HEK293 (cell line): ENCODE measurements at regions not wholly inside any gene's neighbourhood (a gene's known extent, or its start where the extent isn't known, plus 50 kb on each side); places are given as distances from the start of the nearest gene placed in this dataset.

Experiments used
- EGR2 ChIP-seq: fragments of 450-650 bp; formaldehyde crosslinking; IDR thresholded peaks from 2 replicates; pipeline ENCODE4 v1.5.1; 2016; ENCODE audit warnings: low read depth, missing biosample characterization, missing genetic modification characterization
- GLI4 ChIP-seq: fragments of 450-650 bp; formaldehyde crosslinking; IDR thresholded peaks from 2 replicates; pipeline ENCODE4 v1.5.1; 2016; ENCODE audit warnings: missing biosample characterization, missing genetic modification characterization
- GLIS2 ChIP-seq: fragments of 450-650 bp; formaldehyde crosslinking; IDR thresholded peaks from 2 replicates; pipeline ENCODE4 v1.5.1; 2016; ENCODE audit warnings: missing biosample characterization, missing genetic modification characterization
- SCRT1 ChIP-seq: fragments of 450-650 bp; formaldehyde crosslinking; IDR thresholded peaks from 2 replicates; pipeline ENCODE4 v1.5.1; 2016; ENCODE audit warnings: missing biosample characterization, missing genetic modification characterization, borderline replicate concordance
- SETDB1 ChIP-seq: IDR thresholded peaks from one replicate; pipeline ENCODE4 v1.6.1; 2017; ENCODE audit warnings: mild to moderate bottlenecking, low read length, moderate library complexity, mixed read lengths; ENCODE audit not compliant: insufficient read length
- ZBTB21 ChIP-seq: fragments of 450-650 bp; formaldehyde crosslinking; IDR thresholded peaks from 2 replicates; pipeline ENCODE4 v1.5.1; 2017; ENCODE audit warnings: missing biosample characterization, missing genetic modification characterization
- ZBTB48 ChIP-seq: fragments of 450-650 bp; formaldehyde crosslinking; IDR thresholded peaks from 2 replicates; pipeline ENCODE4 v1.5.1; 2016; ENCODE audit warnings: missing biosample characterization, missing genetic modification characterization
- ZNF132 ChIP-seq: fragments of 450-650 bp; formaldehyde crosslinking; IDR thresholded peaks from 2 replicates; pipeline ENCODE4 v1.5.1; 2017; ENCODE audit warnings: missing biosample characterization, missing genetic modification characterization, borderline replicate concordance
- ZNF24 ChIP-seq: fragments of 450-650 bp; formaldehyde crosslinking; IDR thresholded peaks from 2 replicates; pipeline ENCODE4 v1.5.1; 2016; ENCODE audit warnings: missing biosample characterization, missing genetic modification characterization
- ZNF274 ChIP-seq, 2 experiments: fragments of 200-500 bp in 1 of 2; fragments of 450-650 bp in 1 of 2; sonication (Bioruptor generic) in 1 of 2; formaldehyde crosslinking in 1 of 2; IDR thresholded peaks; 2 replicates each; pipeline versions ENCODE4 v1.5.1 to v1.6.1; 2014 to 2016; ENCODE audit warnings: borderline replicate concordance in 1 of 2, inconsistent platforms in 1 of 2, low read length in 1 of 2, missing biosample characterization in 1 of 2, missing genetic modification characterization in 1 of 2
- ZNF341 ChIP-seq: fragments of 450-650 bp; formaldehyde crosslinking; IDR thresholded peaks from 2 replicates; pipeline ENCODE4; 2016; ENCODE audit warnings: low read depth, missing biosample characterization, missing genetic modification characterization
- ZNF350 ChIP-seq: fragments of 450-650 bp; formaldehyde crosslinking; IDR thresholded peaks from 2 replicates; pipeline ENCODE4 v1.5.0; 2017; ENCODE audit warnings: missing biosample characterization, mild to moderate bottlenecking, missing genetic modification characterization
- ZNF366 ChIP-seq: fragments of 450-650 bp; formaldehyde crosslinking; conservative IDR thresholded peaks from 2 replicates; pipeline ENCODE4 v1.5.1; 2016; ENCODE audit warnings: missing biosample characterization, missing genetic modification characterization
- ZNF48 ChIP-seq: fragments of 450-650 bp; formaldehyde crosslinking; IDR thresholded peaks from 2 replicates; pipeline ENCODE4 v1.5.1; 2016; ENCODE audit warnings: missing biosample characterization, missing genetic modification characterization
- ZNF561 ChIP-seq: fragments of 450-650 bp; IDR thresholded peaks from 2 replicates; pipeline ENCODE4 v1.5.1; 2018; ENCODE audit warnings: missing biosample characterization, missing genetic modification characterization, borderline replicate concordance
- ZNF585B ChIP-seq: fragments of 450-650 bp; formaldehyde crosslinking; IDR thresholded peaks from 2 replicates; pipeline ENCODE4 v1.5.1; 2016; ENCODE audit warnings: missing biosample characterization, missing genetic modification characterization
- ZNF624 ChIP-seq: fragments of 450-650 bp; formaldehyde crosslinking; IDR thresholded peaks from 2 replicates; pipeline ENCODE4 v1.5.1; 2017; ENCODE audit warnings: missing biosample characterization, missing genetic modification characterization
- ZNF629 ChIP-seq: fragments of 450-650 bp; formaldehyde crosslinking; IDR thresholded peaks from 2 replicates; pipeline ENCODE4 v1.5.1; 2017; ENCODE audit warnings: missing biosample characterization, missing genetic modification characterization
- ZNF660 ChIP-seq: fragments of 450-650 bp; IDR thresholded peaks from 2 replicates; pipeline ENCODE4 v1.5.1; 2018; ENCODE audit warnings: missing biosample characterization, mild to moderate bottlenecking, missing genetic modification characterization
- ZNF777 ChIP-seq: fragments of 450-650 bp; formaldehyde crosslinking; IDR thresholded peaks from 2 replicates; pipeline ENCODE4 v1.5.1; 2017; ENCODE audit warnings: missing biosample characterization, missing genetic modification characterization, borderline replicate concordance
- TF ChIP-seq, protein P1 (sequence below): fragments of 450-650 bp; formaldehyde crosslinking; conservative IDR thresholded peaks from 2 replicates; pipeline ENCODE4 v1.5.1; 2016; ENCODE audit warnings: low read depth, missing biosample characterization, missing genetic modification characterization
- TF ChIP-seq, protein P2 (sequence below): fragments of 450-650 bp; formaldehyde crosslinking; IDR thresholded peaks from 2 replicates; pipeline ENCODE4 v1.5.1; 2017; ENCODE audit warnings: missing biosample characterization, mild to moderate bottlenecking, missing genetic modification characterization, moderate library complexity
- TF ChIP-seq, protein P3 (sequence below): fragments of 450-650 bp; formaldehyde crosslinking; IDR thresholded peaks from 2 replicates; pipeline ENCODE4 v1.5.1; 2016; ENCODE audit warnings: missing biosample characterization, missing genetic modification characterization
- TF ChIP-seq, protein P4 (sequence below): fragments of 450-650 bp; formaldehyde crosslinking; IDR thresholded peaks from 2 replicates; pipeline ENCODE4 v1.5.1; 2017; ENCODE audit warnings: missing biosample characterization, missing genetic modification characterization
- TF ChIP-seq, protein P5 (sequence below): fragments of 450-650 bp; formaldehyde crosslinking; IDR thresholded peaks from 2 replicates; pipeline ENCODE4 v1.5.1; 2016; ENCODE audit warnings: missing biosample characterization, missing genetic modification characterization

DNA sequence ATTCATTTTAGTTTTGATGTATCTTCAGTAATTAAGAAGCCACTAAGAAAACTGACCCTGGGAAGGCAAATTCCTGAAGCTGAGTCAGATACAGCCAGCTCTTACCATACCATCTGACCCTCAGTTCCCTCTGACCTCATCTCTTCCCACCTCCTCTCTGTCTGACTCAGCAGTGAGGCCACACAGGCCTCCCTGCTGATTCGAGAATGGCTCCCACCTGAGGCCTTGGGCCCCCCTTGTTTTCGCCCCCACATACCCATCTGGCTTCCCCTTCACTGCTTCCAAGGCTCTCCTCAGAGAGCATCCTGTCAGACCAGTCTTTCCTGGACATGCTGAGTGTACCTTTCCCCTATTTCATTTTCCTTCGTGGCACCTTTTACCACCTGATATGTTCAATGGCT is 71.0 kb upstream of the CYP1B1 start (continued):
- TF ChIP-seq ZNF777 (no peak), EGR2 (0 out of 2 replicates have a peak, but pooled peaks have one; percentile 20), ZNF350 (tag by site-specific recombination) (no peak), ZNF274 (IDR thresholded peaks at IDR 0.05; ENCODE audit: low read length) (no peak), ZNF274 (tag by site-specific recombination; IDR thresholded peaks at IDR 0.05; ENCODE audit: borderline replicate concordance) (no peak), ZNF660 (tag by site-specific recombination) (no peak), ZNF132 (tag by site-specific recombination) (no peak), ZBTB48 (no peak), SETDB1 (no peak), ZNF24 (tag by site-specific recombination) (0 out of 2 replicates have a peak, but pooled peaks have one; percentile 22), GLIS2 (peak; percentile 22; the same call in 1 of the 2 replicates), ZBTB21 (tag by site-specific recombination) (peak; percentile 88), ZNF629 (tag by site-specific recombination) (peak; percentile 87), ZNF585B (no peak), ZNF624 (tag by site-specific recombination) (no peak), ZNF561 (tag by site-specific recombination) (no peak), SCRT1 (no peak), ZNF366 (no peak), GLI4 (tag by site-specific recombination) (no peak), ZNF48 (no peak), ZNF341 (tag by site-specific recombination) (no peak)
- TF ChIP-seq, protein P1, sequence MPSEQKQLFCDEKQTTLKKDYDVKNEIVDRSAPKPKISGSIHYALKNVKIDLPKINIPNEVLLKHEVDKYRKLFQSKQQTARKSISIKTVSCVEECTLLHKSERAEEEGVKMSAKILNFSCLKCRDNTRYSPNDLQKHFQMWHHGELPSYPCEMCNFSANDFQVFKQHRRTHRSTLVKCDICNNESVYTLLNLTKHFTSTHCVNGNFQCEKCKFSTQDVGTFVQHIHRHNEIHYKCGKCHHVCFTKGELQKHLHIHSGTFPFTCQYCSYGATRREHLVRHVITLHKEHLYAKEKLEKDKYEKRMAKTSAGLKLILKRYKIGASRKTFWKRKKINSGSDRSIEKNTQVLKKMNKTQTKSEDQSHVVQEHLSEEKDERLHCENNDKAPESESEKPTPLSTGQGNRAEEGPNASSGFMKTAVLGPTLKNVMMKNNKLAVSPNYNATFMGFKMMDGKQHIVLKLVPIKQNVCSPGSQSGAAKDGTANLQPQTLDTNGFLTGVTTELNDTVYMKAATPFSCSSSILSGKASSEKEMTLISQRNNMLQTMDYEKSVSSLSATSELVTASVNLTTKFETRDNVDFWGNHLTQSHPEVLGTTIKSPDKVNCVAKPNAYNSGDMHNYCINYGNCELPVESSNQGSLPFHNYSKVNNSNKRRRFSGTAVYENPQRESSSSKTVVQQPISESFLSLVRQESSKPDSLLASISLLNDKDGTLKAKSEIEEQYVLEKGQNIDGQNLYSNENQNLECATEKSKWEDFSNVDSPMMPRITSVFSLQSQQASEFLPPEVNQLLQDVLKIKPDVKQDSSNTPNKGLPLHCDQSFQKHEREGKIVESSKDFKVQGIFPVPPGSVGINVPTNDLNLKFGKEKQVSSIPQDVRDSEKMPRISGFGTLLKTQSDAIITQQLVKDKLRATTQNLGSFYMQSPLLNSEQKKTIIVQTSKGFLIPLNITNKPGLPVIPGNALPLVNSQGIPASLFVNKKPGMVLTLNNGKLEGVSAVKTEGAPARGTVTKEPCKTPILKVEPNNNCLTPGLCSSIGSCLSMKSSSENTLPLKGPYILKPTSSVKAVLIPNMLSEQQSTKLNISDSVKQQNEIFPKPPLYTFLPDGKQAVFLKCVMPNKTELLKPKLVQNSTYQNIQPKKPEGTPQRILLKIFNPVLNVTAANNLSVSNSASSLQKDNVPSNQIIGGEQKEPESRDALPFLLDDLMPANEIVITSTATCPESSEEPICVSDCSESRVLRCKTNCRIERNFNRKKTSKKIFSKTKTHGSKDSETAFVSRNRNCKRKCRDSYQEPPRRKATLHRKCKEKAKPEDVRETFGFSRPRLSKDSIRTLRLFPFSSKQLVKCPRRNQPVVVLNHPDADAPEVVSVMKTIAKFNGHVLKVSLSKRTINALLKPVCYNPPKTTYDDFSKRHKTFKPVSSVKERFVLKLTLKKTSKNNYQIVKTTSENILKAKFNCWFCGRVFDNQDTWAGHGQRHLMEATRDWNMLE (tag by site-specific recombination): no peak
- TF ChIP-seq, protein P2, sequence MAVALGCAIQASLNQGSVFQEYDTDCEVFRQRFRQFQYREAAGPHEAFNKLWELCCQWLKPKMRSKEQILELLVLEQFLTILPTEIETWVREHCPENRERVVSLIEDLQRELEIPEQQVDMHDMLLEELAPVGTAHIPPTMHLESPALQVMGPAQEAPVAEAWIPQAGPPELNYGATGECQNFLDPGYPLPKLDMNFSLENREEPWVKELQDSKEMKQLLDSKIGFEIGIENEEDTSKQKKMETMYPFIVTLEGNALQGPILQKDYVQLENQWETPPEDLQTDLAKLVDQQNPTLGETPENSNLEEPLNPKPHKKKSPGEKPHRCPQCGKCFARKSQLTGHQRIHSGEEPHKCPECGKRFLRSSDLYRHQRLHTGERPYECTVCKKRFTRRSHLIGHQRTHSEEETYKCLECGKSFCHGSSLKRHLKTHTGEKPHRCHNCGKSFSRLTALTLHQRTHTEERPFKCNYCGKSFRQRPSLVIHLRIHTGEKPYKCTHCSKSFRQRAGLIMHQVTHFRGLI (tag by site-specific recombination): no peak
- TF ChIP-seq, protein P3, sequence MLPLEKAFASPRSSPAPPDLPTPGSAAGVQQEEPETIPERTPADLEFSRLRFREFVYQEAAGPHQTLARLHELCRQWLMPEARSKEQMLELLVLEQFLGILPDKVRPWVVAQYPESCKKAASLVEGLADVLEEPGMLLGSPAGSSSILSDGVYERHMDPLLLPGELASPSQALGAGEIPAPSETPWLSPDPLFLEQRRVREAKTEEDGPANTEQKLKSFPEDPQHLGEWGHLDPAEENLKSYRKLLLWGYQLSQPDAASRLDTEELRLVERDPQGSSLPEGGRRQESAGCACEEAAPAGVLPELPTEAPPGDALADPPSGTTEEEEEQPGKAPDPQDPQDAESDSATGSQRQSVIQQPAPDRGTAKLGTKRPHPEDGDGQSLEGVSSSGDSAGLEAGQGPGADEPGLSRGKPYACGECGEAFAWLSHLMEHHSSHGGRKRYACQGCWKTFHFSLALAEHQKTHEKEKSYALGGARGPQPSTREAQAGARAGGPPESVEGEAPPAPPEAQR (tag by site-specific recombination): no peak
- TF ChIP-seq, protein P4, sequence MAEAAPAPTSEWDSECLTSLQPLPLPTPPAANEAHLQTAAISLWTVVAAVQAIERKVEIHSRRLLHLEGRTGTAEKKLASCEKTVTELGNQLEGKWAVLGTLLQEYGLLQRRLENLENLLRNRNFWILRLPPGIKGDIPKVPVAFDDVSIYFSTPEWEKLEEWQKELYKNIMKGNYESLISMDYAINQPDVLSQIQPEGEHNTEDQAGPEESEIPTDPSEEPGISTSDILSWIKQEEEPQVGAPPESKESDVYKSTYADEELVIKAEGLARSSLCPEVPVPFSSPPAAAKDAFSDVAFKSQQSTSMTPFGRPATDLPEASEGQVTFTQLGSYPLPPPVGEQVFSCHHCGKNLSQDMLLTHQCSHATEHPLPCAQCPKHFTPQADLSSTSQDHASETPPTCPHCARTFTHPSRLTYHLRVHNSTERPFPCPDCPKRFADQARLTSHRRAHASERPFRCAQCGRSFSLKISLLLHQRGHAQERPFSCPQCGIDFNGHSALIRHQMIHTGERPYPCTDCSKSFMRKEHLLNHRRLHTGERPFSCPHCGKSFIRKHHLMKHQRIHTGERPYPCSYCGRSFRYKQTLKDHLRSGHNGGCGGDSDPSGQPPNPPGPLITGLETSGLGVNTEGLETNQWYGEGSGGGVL (tag by site-specific recombination): peak; percentile 76
- TF ChIP-seq, protein P5, sequence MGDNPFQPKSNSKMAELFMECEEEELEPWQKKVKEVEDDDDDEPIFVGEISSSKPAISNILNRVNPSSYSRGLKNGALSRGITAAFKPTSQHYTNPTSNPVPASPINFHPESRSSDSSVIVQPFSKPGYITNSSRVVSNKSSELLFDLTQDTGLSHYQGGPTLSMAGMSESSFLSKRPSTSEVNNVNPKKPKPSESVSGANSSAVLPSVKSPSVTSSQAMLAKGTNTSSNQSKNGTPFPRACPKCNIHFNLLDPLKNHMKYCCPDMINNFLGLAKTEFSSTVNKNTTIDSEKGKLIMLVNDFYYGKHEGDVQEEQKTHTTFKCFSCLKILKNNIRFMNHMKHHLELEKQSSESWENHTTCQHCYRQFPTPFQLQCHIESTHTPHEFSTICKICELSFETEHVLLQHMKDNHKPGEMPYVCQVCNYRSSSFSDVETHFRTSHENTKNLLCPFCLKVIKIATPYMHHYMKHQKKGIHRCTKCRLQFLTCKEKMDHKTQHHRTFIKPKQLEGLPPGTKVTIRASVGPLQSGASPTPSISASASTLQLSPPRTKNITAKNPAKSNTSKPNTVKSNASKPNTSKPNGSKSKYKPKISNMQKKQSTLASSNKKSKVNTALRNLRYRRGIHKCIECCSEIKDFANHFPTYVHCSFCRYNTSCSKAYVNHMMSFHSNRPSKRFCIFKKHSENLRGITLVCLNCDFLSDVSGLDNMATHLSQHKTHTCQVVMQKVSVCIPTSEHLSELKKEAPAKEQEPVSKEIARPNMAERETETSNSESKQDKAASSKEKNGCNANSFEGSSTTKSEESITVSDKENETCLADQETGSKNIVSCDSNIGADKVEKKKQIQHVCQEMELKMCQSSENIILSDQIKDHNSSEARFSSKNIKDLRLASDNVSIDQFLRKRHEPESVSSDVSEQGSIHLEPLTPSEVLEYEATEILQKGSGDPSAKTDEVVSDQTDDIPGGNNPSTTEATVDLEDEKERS: no peak
